ENCODE measurements at regions not wholly inside any gene's neighbourhood (a gene's known extent, or its start where the extent isn't known, plus 50 kb on each side); places are given as distances from the start of the nearest gene placed in this dataset.
"Not testable (repeated sequence)": the region's sequence is repeated elsewhere in the genome, so short reads cannot be mapped to it uniquely, and the experiment has no call there.

GRCh38 chr2:5616019-5616418 is 76.2 kb upstream of the SOX11 start:
- DNase-seq (ENCODE audit: low spot score) = no peak

- no peak for DNase-seq (ENCODE audit: low spot score)
Measured at GRCh38 chr2:5617358-5617757, 74.8 kb upstream of the SOX11 start.

- no peak for DNase-seq (ENCODE audit: low spot score)
Measured at GRCh38 chr2:5617796-5618195, 74.4 kb upstream of the SOX11 start.

DNA sequence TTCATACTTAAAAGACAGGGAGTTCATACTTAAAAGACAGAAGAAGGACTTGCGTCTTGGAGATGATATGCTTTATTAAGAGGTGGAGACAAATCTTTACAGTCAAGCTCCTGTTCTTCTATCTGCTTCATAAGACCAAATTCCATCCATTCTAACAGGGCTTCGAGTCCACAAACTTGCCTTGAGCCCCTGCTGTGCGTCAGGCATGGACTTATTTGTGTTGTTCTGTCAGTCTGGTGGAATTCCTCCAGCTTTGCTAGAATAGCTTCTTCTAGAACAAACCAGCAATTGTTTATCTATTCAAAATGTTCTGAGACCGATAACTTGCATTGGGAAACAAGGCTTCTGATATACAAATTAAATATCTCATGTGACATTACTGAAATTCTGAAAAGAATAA is 73.9 kb upstream of the SOX11 start:
- no peak for DNase-seq (ENCODE audit: low spot score)

DNA sequence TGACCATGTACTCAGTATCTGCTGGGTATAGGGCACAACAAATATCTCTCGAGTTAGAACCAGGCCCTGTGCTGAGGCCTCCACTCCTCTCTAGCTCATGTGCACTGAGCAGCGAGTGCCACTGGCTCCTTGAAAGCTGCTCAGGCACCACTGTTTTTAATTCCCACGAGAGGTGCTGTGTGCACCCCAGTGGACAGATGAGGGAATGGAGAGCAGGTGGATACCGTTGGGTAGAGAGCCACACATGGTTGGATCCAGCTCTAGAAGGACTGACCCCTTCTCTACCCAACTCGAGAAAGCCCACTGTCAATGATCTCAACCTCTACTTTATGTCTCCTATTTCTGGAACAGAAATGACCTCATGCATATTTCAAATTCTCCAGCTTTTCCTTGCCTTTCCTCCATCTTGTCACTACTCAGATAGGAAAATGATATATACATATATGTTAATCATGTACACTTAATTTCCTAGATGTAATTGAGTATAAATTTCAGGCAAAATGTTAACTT is 66.6 kb upstream of the SOX11 start:
- DNase-seq (ENCODE audit: low spot score) = not testable (repeated sequence)

- DNase-seq (ENCODE audit: low spot score) = not testable (repeated sequence)
Measured at GRCh38 chr2:5628484-5628883, 63.7 kb upstream of the SOX11 start.

- DNase-seq (ENCODE audit: low spot score) = not testable (repeated sequence)
Measured at GRCh38 chr2:5629510-5629909, 62.7 kb upstream of the SOX11 start.

DNA sequence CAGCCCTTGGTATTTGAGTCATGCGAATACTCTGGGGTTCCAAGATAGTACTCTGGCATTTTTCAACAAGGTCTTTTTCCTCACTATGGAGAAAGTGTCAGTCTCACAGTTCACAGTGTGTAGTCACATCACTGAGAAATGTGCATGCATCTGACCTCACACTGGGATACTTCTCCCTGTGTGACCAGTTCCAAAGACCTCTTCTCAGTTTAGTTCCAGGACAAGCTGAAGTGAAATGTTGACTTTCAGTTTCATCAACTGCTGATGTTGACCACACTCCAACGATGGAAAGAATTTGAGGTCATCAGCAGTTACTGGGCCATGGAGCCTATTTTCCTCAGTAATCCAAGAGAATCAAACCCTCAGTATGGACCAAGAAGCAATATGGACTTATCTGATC is 55.1 kb upstream of the SOX11 start:
- DNase-seq (ENCODE audit: low spot score) = not testable (repeated sequence)
